ENCODE measurements at regions not wholly inside any gene's neighbourhood (a gene's known extent, or its start where the extent isn't known, plus 50 kb on each side); places are given as distances from the start of the nearest gene placed in this dataset.

- H3K9me2 ChIP-seq (replicated peaks; ENCODE audit: insufficient read depth, low read length), result no peaks in the 10 kb centered on the region
- no peaks in the 10 kb centered on the region for H4K20me1 ChIP-seq (ENCODE audit: insufficient read depth, low read length)
- TF ChIP-seq EZH2phosphoT487 (IDR thresholded peaks at IDR 0.05; ENCODE audit: low read length) (no peak), EZH2 (optimal IDR thresholded peaks at IDR 0.05; ENCODE audit: low read depth, low read length) (no peak), CTCF (IDR thresholded peaks at IDR 0.05; ENCODE audit: low read length) (no peak)
- H3K4me2 ChIP-seq (ENCODE audit: low read depth, low read length), result no peak overlapping the region
- no peak overlapping the region for H3K4me3 ChIP-seq (ENCODE audit: low read length)
- no peak for DNase-seq
- no peaks in the 10 kb centered on the region for H3K4me1 ChIP-seq (ENCODE audit: low read length)
- H2AFZ ChIP-seq (ENCODE audit: low read length), result no peak overlapping the region
- no peak overlapping the region for H3K27ac ChIP-seq (ENCODE audit: low read length)
- no peaks in the 10 kb centered on the region for H3K36me3 ChIP-seq (replicated peaks; ENCODE audit: insufficient read depth, low read length)
- no peaks in the 10 kb centered on the region for H3F3A ChIP-seq (ENCODE audit: insufficient read depth, low read length)
- H3K79me2 ChIP-seq (ENCODE audit: low read length), result no peaks in the 10 kb centered on the region
- H3K9ac ChIP-seq (ENCODE audit: low read length), result no peak overlapping the region
- H3K27me3 ChIP-seq (replicated peaks; ENCODE audit: insufficient read depth, low read length), result no peaks in the 10 kb centered on the region
- no peaks in the 10 kb centered on the region for H3K9me3 ChIP-seq (replicated peaks; ENCODE audit: insufficient read depth, low read length)
Observed at GRCh38 chr14:87667659-87668058, 325.3 kb downstream of the GALC start.

- Histone ChIP-seq H3K27me3 (replicated peaks; ENCODE audit: insufficient read depth, low read length) (no peaks in the 10 kb centered on the region), H3K27ac (ENCODE audit: low read length) (no peak overlapping the region), H4K20me1 (ENCODE audit: insufficient read depth, low read length) (no peaks in the 10 kb centered on the region), H3K79me2 (ENCODE audit: low read length) (no peaks in the 10 kb centered on the region), H3K4me1 (ENCODE audit: low read length) (no peaks in the 10 kb centered on the region), H3F3A (ENCODE audit: insufficient read depth, low read length) (no peaks in the 10 kb centered on the region), H3K36me3 (replicated peaks; ENCODE audit: insufficient read depth, low read length) (no peaks in the 10 kb centered on the region), H3K9ac (ENCODE audit: low read length) (no peak overlapping the region), H3K9me2 (replicated peaks; ENCODE audit: insufficient read depth, low read length) (no peaks in the 10 kb centered on the region), H3K9me3 (replicated peaks; ENCODE audit: insufficient read depth, low read length) (no peaks in the 10 kb centered on the region), H3K4me2 (ENCODE audit: low read depth, low read length) (no peak overlapping the region), H3K4me3 (ENCODE audit: low read length) (no peak overlapping the region), H2AFZ (ENCODE audit: low read length) (no peak overlapping the region)
- no peak for DNase-seq
- no peak for TF ChIP-seq CTCF (IDR thresholded peaks at IDR 0.05; ENCODE audit: low read length)
- TF ChIP-seq EZH2phosphoT487 (IDR thresholded peaks at IDR 0.05; ENCODE audit: low read length), result no peak
- no peak for TF ChIP-seq EZH2 (optimal IDR thresholded peaks at IDR 0.05; ENCODE audit: low read depth, low read length)
Observed at GRCh38 chr14:87656315-87656714, 336.7 kb downstream of the GALC start.

- no peak overlapping the region for H3K27ac ChIP-seq (ENCODE audit: low read length)
- no peaks in the 10 kb centered on the region for H3K9me3 ChIP-seq (replicated peaks; ENCODE audit: insufficient read depth, low read length)
- H4K20me1 ChIP-seq (ENCODE audit: insufficient read depth, low read length), result no peaks in the 10 kb centered on the region
- TF ChIP-seq CTCF (IDR thresholded peaks at IDR 0.05; ENCODE audit: low read length) (no peak), EZH2phosphoT487 (IDR thresholded peaks at IDR 0.05; ENCODE audit: low read length) (no peak), EZH2 (optimal IDR thresholded peaks at IDR 0.05; ENCODE audit: low read depth, low read length) (no peak)
- H3K36me3 ChIP-seq (replicated peaks; ENCODE audit: insufficient read depth, low read length), result no peaks in the 10 kb centered on the region
- no peak for DNase-seq
- H3K4me1 ChIP-seq (ENCODE audit: low read length), result no peaks in the 10 kb centered on the region
- no peaks in the 10 kb centered on the region for H3K9me2 ChIP-seq (replicated peaks; ENCODE audit: insufficient read depth, low read length)
- no peaks in the 10 kb centered on the region for H3K27me3 ChIP-seq (replicated peaks; ENCODE audit: insufficient read depth, low read length)
- H3K4me3 ChIP-seq (ENCODE audit: low read length), result no peak overlapping the region
- no peak overlapping the region for H3K9ac ChIP-seq (ENCODE audit: low read length)
- no peak overlapping the region for H2AFZ ChIP-seq (ENCODE audit: low read length)
- H3K4me2 ChIP-seq (ENCODE audit: low read depth, low read length), result no peak overlapping the region
- H3K79me2 ChIP-seq (ENCODE audit: low read length), result no peaks in the 10 kb centered on the region
- no peaks in the 10 kb centered on the region for H3F3A ChIP-seq (ENCODE audit: insufficient read depth, low read length)
Observed at GRCh38 chr14:87652278-87652677, 340.7 kb downstream of the GALC start.
